PC-9 (cell line): ENCODE measurements at regions not wholly inside any gene's neighbourhood (a gene's known extent, or its start where the extent isn't known, plus 50 kb on each side); places are given as distances from the start of the nearest gene placed in this dataset.
"Not testable (repeated sequence)": the region's sequence is repeated elsewhere in the genome, so short reads cannot be mapped to it uniquely, and the experiment has no call there.

Experiments
- BruUV-seq: library from RNA; stranded (reverse); fragments of 400-500 nt; replicated peaks from 2 replicates; lab custom pipeline; 2021; lab: Mats Ljungman, UMichigan
- CTCF ChIA-PET: fragments of 300-600 bp; sonication (Branson Sonifier 250); formaldehyde crosslinking; loops from one replicate; lab custom pipeline; 2022; ENCODE audit warnings: antibody characterized with exemption; lab: Charles Lee
- POLR2A ChIA-PET: fragments of 300-600 bp; sonication (Branson Sonifier 250); formaldehyde crosslinking; loops from one replicate; lab custom pipeline; 2022; ENCODE audit warnings: antibody characterized with exemption; ENCODE audit not compliant: unreplicated experiment; lab: Charles Lee
- DNase-seq, 2 experiments: peaks; one replicate each; pipeline versions ENCODE4 v3.0.0 to v3.0.0-alpha.2; 2015 to 2022; ENCODE audit warnings: mixed read lengths in 1 of 2
- H2AFZ ChIP-seq: fragments of 200-600 bp; sonication (generic); 2 replicates; pipeline ENCODE4 v1.8.1; 2017; ENCODE audit warnings: antibody characterized with exemption
- H3F3A ChIP-seq: fragments of 200-600 bp; sonication (generic); 2 replicates; pipeline ENCODE4 v1.8.1; 2017; ENCODE audit warnings: antibody characterized with exemption, mild to moderate bottlenecking, low read depth; ENCODE audit not compliant: insufficient read depth
- H3K27ac ChIP-seq: fragments of 200-600 bp; sonication (generic); 2 replicates; pipeline ENCODE4 v1.6.1; 2016; ENCODE audit warnings: mixed run types
- H3K27me3 ChIP-seq: fragments of 200-600 bp; sonication (generic); 2 replicates; pipeline ENCODE4 v1.6.1; 2016; ENCODE audit warnings: low read depth, mixed run types; ENCODE audit not compliant: insufficient read depth
- H3K36me3 ChIP-seq: fragments of 200-600 bp; sonication (generic); 2 replicates; pipeline ENCODE4 v1.6.1; 2016; ENCODE audit warnings: low read depth, mixed run types
- H3K4me1 ChIP-seq: fragments of 200-600 bp; sonication (generic); replicated peaks from 2 replicates; pipeline ENCODE4 v1.6.1; 2016; ENCODE audit warnings: mixed run types; ENCODE audit not compliant: insufficient read depth
- H3K4me2 ChIP-seq: fragments of 200-600 bp; sonication (generic); 2 replicates; pipeline ENCODE4 v1.6.1; 2017; ENCODE audit warnings: mixed run types
- H3K4me3 ChIP-seq: fragments of 200-600 bp; sonication (generic); 2 replicates; pipeline ENCODE4 v1.6.1; 2016; ENCODE audit warnings: mixed run types
- H3K79me2 ChIP-seq: fragments of 200-600 bp; sonication (generic); 2 replicates; pipeline ENCODE4 v1.6.1; 2017; ENCODE audit warnings: low read depth, mixed run types
- H3K9me2 ChIP-seq: fragments of 200-600 bp; sonication (generic); 2 replicates; pipeline ENCODE4 v1.8.1; 2017; ENCODE audit warnings: mild to moderate bottlenecking; ENCODE audit not compliant: insufficient read depth
- H3K9me3 ChIP-seq: fragments of 200-600 bp; sonication (generic); 2 replicates; pipeline ENCODE4 v1.8.1; 2016; ENCODE audit warnings: low read depth; ENCODE audit not compliant: insufficient read depth
- H4K20me1 ChIP-seq: fragments of 200-600 bp; sonication (generic); 2 replicates; pipeline ENCODE4 v1.8.1; 2017; ENCODE audit not compliant: insufficient read depth
- EZH2 ChIP-seq: fragments of 200-600 bp; sonication (generic); IDR thresholded peaks from 2 replicates; pipeline ENCODE4 v1.8.0; 2017; ENCODE audit warnings: antibody characterized with exemption, low read depth
- intact Hi-C: fragments of 100-400 bp; cut with micrococcal nuclease; formaldehyde crosslinking; loops from one replicate; pipeline ENCODE4 v1.10.0; 2022; ENCODE audit not compliant: unreplicated experiment
- TF ChIP-seq, protein P1 (sequence below): fragments of 200-600 bp; sonication (generic); conservative IDR thresholded peaks from 2 replicates; pipeline ENCODE4 v1.6.1; 2017; ENCODE audit warnings: mixed run types, antibody characterized with exemption, mild to moderate bottlenecking, moderate library complexity

- no peaks in the 10 kb centered on the region for H3F3A ChIP-seq
- intact Hi-C loops = no loop called here
- no peak overlapping the region for H2AFZ ChIP-seq
- no peak overlapping the region for H3K27ac ChIP-seq
- no peaks in the 10 kb centered on the region for H3K9me3 ChIP-seq
- TF ChIP-seq EZH2 = no peak
- TF ChIP-seq, protein P1, sequence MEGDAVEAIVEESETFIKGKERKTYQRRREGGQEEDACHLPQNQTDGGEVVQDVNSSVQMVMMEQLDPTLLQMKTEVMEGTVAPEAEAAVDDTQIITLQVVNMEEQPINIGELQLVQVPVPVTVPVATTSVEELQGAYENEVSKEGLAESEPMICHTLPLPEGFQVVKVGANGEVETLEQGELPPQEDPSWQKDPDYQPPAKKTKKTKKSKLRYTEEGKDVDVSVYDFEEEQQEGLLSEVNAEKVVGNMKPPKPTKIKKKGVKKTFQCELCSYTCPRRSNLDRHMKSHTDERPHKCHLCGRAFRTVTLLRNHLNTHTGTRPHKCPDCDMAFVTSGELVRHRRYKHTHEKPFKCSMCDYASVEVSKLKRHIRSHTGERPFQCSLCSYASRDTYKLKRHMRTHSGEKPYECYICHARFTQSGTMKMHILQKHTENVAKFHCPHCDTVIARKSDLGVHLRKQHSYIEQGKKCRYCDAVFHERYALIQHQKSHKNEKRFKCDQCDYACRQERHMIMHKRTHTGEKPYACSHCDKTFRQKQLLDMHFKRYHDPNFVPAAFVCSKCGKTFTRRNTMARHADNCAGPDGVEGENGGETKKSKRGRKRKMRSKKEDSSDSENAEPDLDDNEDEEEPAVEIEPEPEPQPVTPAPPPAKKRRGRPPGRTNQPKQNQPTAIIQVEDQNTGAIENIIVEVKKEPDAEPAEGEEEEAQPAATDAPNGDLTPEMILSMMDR = no peak
- POLR2A ChIA-PET = no interaction called here
- H3K4me3 ChIP-seq = no peak overlapping the region
- no TSS peak for BruUV-seq
- CTCF ChIA-PET = no interaction called here
- H3K9me2 ChIP-seq = no peaks in the 10 kb centered on the region
- H3K27me3 ChIP-seq = peaks cover 35% of the 10 kb centered on the region
- H3K4me1 ChIP-seq = no peaks in the 10 kb centered on the region
- H3K36me3 ChIP-seq = no peaks in the 10 kb centered on the region
- no peak for DNase-seq
- H3K4me2 ChIP-seq = no peak overlapping the region
- no peaks in the 10 kb centered on the region for H4K20me1 ChIP-seq
- no peaks in the 10 kb centered on the region for H3K79me2 ChIP-seq
Measured at GRCh38 chr10:131580076-131580652, 268.6 kb upstream of the TCERG1L start.

DNA sequence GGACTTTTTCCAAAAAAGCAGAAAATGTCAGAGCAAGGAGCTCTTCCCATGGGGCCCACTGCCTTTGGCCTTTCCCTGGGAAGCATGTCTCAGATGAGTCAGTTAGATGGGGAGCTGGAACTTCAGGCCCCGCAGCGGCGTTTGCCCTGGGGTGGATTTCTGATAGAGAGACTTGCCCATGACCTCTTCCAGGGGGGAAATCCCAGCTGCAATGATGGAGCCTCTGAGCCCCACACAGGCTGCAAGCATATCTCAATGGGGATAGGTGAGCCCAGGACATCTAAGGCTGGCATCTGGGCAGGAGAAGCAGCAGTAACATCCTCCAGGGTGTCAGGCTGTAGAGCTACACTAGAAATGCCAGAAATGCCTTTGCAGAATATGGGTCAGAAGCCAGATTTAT lies 269.2 kb upstream of the TCERG1L start:
- intact Hi-C loops = no loop called here
- H3K4me1 ChIP-seq = no peaks in the 10 kb centered on the region
- H3K9me2 ChIP-seq = no peaks in the 10 kb centered on the region
- no peak overlapping the region for H3K4me3 ChIP-seq
- no peaks in the 10 kb centered on the region for H3K9me3 ChIP-seq
- no peaks in the 10 kb centered on the region for H3K79me2 ChIP-seq
- no peak for DNase-seq
- BruUV-seq = no TSS peak
- H3K27ac ChIP-seq = no peak overlapping the region
- CTCF ChIA-PET = no interaction called here
- H4K20me1 ChIP-seq = no peaks in the 10 kb centered on the region
- TF ChIP-seq, protein P1 = no peak
- no peak for TF ChIP-seq EZH2
- H3K36me3 ChIP-seq = no peaks in the 10 kb centered on the region
- H3K27me3 ChIP-seq = peaks cover 30% of the 10 kb centered on the region
- no peaks in the 10 kb centered on the region for H3F3A ChIP-seq
- no peak overlapping the region for H3K4me2 ChIP-seq
- POLR2A ChIA-PET = no interaction called here
- H2AFZ ChIP-seq = no peak overlapping the region

- H3K4me1 ChIP-seq, H3F3A ChIP-seq, CTCF ChIA-PET, H3K36me3 ChIP-seq, H3K9me3 ChIP-seq, H3K4me3 ChIP-seq, DNase-seq, H2AFZ ChIP-seq, H3K4me2 ChIP-seq, H4K20me1 ChIP-seq, intact Hi-C loops, BruUV-seq, H3K9me2 ChIP-seq, POLR2A ChIA-PET, H3K27ac ChIP-seq, H3K79me2 ChIP-seq: not testable (repeated sequence)
- peaks cover 30% of the 10 kb centered on the region for H3K27me3 ChIP-seq
Measured at GRCh38 chr10:131581547-131581946, 270.0 kb upstream of the TCERG1L start.

- Histone ChIP-seq H3K9me3 (no peaks in the 10 kb centered on the region), H3K79me2 (no peaks in the 10 kb centered on the region), H3K4me3 (no peak overlapping the region), H3K36me3 (no peaks in the 10 kb centered on the region), H3K9me2 (no peaks in the 10 kb centered on the region), H3K27ac (no peak overlapping the region), H3F3A (no peaks in the 10 kb centered on the region), H3K4me2 (no peak overlapping the region), H3K27me3 (peaks cover 16% of the 10 kb centered on the region), H4K20me1 (no peaks in the 10 kb centered on the region), H2AFZ (no peak overlapping the region), H3K4me1 (no peaks in the 10 kb centered on the region)
- ChIA-PET POLR2A (no interaction called here), CTCF (no interaction called here)
- intact Hi-C loops = no loop called here
- DNase-seq = no peak
- TF ChIP-seq, protein P1 = no peak
- no peak for TF ChIP-seq EZH2
- BruUV-seq = no TSS peak
Measured at GRCh38 chr10:131584287-131584686, 272.8 kb upstream of the TCERG1L start.
